ENCODE measurements at regions not wholly inside any gene's neighbourhood (a gene's known extent, or its start where the extent isn't known, plus 50 kb on each side); places are given as distances from the start of the nearest gene placed in this dataset.
"Not testable (repeated sequence)": the region's sequence is repeated elsewhere in the genome, so short reads cannot be mapped to it uniquely, and the experiment has no call there.

DNA sequence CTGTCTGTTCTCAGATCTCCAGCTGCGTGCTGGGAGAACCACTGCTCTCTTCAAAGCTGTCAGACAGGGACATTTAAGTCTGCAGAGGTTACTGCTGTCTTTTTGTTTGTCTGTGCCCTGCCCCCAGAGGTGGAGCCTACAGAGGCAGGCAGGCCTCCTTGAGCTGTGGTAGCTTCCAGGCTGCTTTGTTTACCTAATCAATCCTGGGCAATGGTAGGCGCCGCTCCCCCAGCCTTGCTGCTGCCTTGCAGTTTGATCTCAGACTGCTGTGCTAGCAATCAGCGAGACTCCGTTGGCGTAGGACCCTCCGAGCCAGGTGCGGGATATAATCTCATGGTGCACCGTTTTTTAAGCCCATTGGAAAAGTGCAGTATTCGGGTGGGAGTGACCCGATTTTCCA is 1240.0 kb downstream of the EFNA5 start:
- H3K4me1 ChIP-seq (ENCODE audit: control insufficient read depth, insufficient read depth, low read length); H3K27ac ChIP-seq (ENCODE audit: low read depth, low read length); H3K9me3 ChIP-seq (ENCODE audit: control insufficient read depth, insufficient read depth, low read depth, low read length); H3K9ac ChIP-seq (ENCODE audit: low read length); H3K27me3 ChIP-seq (ENCODE audit: control insufficient read depth, insufficient read depth, low read length); H3K36me3 ChIP-seq (ENCODE audit: control insufficient read depth, insufficient read depth, low read length); H3K4me3 ChIP-seq (ENCODE audit: low read depth, low read length): not testable (repeated sequence)

GRCh38 chr5:106423109-106423897 is 1247.4 kb downstream of the EFNA5 start:
- Histone ChIP-seq H3K9ac (ENCODE audit: low read length) (no peak overlapping the region), H3K36me3 (ENCODE audit: control insufficient read depth, insufficient read depth, low read length) (no peaks in the 10 kb centered on the region), H3K4me1 (ENCODE audit: control insufficient read depth, insufficient read depth, low read length) (no peaks in the 10 kb centered on the region), H3K4me3 (ENCODE audit: low read depth, low read length) (no peak overlapping the region), H3K27ac (ENCODE audit: low read depth, low read length) (no peak overlapping the region), H3K27me3 (ENCODE audit: control insufficient read depth, insufficient read depth, low read length) (no peaks in the 10 kb centered on the region), H3K9me3 (ENCODE audit: control insufficient read depth, insufficient read depth, low read depth, low read length) (peaks cover 6% of the 10 kb centered on the region)

GRCh38 chr5:106420102-106420501 is 1250.6 kb downstream of the EFNA5 start:
- Histone ChIP-seq H3K4me1 (ENCODE audit: control insufficient read depth, insufficient read depth, low read length) (no peaks in the 10 kb centered on the region), H3K9me3 (ENCODE audit: control insufficient read depth, insufficient read depth, low read depth, low read length) (peaks cover 6% of the 10 kb centered on the region), H3K9ac (ENCODE audit: low read length) (no peak overlapping the region), H3K36me3 (ENCODE audit: control insufficient read depth, insufficient read depth, low read length) (no peaks in the 10 kb centered on the region), H3K27me3 (ENCODE audit: control insufficient read depth, insufficient read depth, low read length) (no peaks in the 10 kb centered on the region), H3K4me3 (ENCODE audit: low read depth, low read length) (no peak overlapping the region), H3K27ac (ENCODE audit: low read depth, low read length) (no peak overlapping the region)

DNA sequence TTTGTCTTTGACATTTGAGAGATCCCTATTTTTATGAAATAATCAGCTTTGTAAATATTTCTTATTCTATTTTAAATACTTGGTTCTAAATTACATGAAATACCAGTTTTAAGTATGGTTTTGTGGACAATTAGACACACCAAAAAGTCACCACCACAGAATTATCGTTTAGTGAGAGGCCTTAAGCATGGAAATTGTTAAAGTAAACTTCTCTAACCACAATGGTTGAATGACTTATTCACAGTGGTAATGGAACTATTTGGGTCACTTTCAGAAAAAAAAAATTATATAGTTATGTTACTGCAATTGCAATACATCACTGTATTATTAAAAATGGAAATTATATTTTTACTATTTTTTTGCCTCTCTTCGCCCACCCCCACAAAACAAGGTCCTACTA is 1252.5 kb downstream of the EFNA5 start:
- no peaks in the 10 kb centered on the region for H3K27me3 ChIP-seq (ENCODE audit: control insufficient read depth, insufficient read depth, low read length)
- no peak overlapping the region for H3K27ac ChIP-seq (ENCODE audit: low read depth, low read length)
- no peak overlapping the region for H3K4me3 ChIP-seq (ENCODE audit: low read depth, low read length)
- H3K4me1 ChIP-seq (ENCODE audit: control insufficient read depth, insufficient read depth, low read length), result no peaks in the 10 kb centered on the region
- no peak overlapping the region for H3K9ac ChIP-seq (ENCODE audit: low read length)
- no peaks in the 10 kb centered on the region for H3K36me3 ChIP-seq (ENCODE audit: control insufficient read depth, insufficient read depth, low read length)
- H3K9me3 ChIP-seq (ENCODE audit: control insufficient read depth, insufficient read depth, low read depth, low read length), result peaks cover 5% of the 10 kb centered on the region

GRCh38 chr5:106417566-106417965 is 1253.2 kb downstream of the EFNA5 start:
- Histone ChIP-seq H3K4me1 (ENCODE audit: control insufficient read depth, insufficient read depth, low read length) (no peaks in the 10 kb centered on the region), H3K9me3 (ENCODE audit: control insufficient read depth, insufficient read depth, low read depth, low read length) (no peaks in the 10 kb centered on the region), H3K27ac (ENCODE audit: low read depth, low read length) (no peak overlapping the region), H3K9ac (ENCODE audit: low read length) (no peak overlapping the region), H3K27me3 (ENCODE audit: control insufficient read depth, insufficient read depth, low read length) (no peaks in the 10 kb centered on the region), H3K4me3 (ENCODE audit: low read depth, low read length) (no peak overlapping the region), H3K36me3 (ENCODE audit: control insufficient read depth, insufficient read depth, low read length) (no peaks in the 10 kb centered on the region)

DNA sequence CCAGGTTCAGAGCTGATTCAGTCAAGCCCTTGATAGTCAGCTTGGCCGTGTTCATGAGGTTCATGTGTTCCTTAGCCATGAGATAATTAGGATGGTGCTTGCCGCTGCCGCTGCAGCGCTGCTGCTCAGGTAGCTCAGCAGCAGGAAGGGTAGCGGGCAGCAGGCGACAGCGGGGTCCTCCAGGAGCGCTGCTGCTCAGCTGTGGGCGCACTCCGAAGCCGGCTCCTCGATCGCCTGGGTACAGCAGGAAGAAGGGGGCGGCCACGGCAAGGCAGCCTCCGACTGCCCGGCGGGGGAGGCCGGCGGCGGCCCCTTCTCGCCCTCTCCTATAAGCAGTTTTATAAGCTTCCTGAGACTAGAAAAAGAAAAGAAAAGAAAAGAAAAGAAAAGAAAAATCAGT is 1253.6 kb downstream of the EFNA5 start:
- Histone ChIP-seq H3K4me1 (ENCODE audit: control insufficient read depth, insufficient read depth, low read length) (no peaks in the 10 kb centered on the region), H3K27me3 (ENCODE audit: control insufficient read depth, insufficient read depth, low read length) (no peaks in the 10 kb centered on the region)

DNA sequence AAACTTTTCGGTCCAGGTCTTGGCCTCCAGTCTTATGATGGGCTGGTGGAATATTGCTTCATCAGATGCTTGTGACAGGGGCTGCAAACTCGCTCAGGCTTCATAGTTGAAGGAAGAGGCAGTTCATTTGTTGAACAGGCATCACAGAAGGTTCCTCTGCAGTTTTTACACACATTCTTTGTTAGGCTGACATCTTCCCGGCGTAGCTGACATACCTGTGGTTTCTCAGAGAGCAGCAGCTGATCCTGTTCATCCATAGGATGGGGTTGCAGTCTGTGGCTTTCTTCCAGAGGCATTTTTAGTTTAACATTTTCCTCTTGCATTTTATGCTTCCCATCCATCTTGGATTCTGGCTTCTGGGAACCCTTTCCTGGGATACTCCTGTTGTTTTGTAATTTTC is 1255.2 kb downstream of the EFNA5 start:
- no peak overlapping the region for H3K4me3 ChIP-seq (ENCODE audit: low read depth, low read length)

More for the DNA sequence above, 1253.6 kb downstream of the EFNA5 start:
- no peak overlapping the region for H3K27ac ChIP-seq (ENCODE audit: low read depth, low read length)
- H3K4me3 ChIP-seq (ENCODE audit: low read depth, low read length), result no peak overlapping the region
- H3K36me3 ChIP-seq (ENCODE audit: control insufficient read depth, insufficient read depth, low read length), result no peaks in the 10 kb centered on the region
- no peaks in the 10 kb centered on the region for H3K9me3 ChIP-seq (ENCODE audit: control insufficient read depth, insufficient read depth, low read depth, low read length)
- H3K9ac ChIP-seq (ENCODE audit: low read length), result no peak overlapping the region

GRCh38 chr5:106414342-106414741 is 1256.4 kb downstream of the EFNA5 start:
- H3K36me3 ChIP-seq (ENCODE audit: control insufficient read depth, insufficient read depth, low read length), result no peaks in the 10 kb centered on the region
- no peaks in the 10 kb centered on the region for H3K4me1 ChIP-seq (ENCODE audit: control insufficient read depth, insufficient read depth, low read length)
- no peak overlapping the region for H3K9ac ChIP-seq (ENCODE audit: low read length)
- no peak overlapping the region for H3K4me3 ChIP-seq (ENCODE audit: low read depth, low read length)
- no peaks in the 10 kb centered on the region for H3K9me3 ChIP-seq (ENCODE audit: control insufficient read depth, insufficient read depth, low read depth, low read length)
- no peaks in the 10 kb centered on the region for H3K27me3 ChIP-seq (ENCODE audit: control insufficient read depth, insufficient read depth, low read length)
- no peak overlapping the region for H3K27ac ChIP-seq (ENCODE audit: low read depth, low read length)

More for the DNA sequence above, 1255.2 kb downstream of the EFNA5 start:
- no peaks in the 10 kb centered on the region for H3K4me1 ChIP-seq (ENCODE audit: control insufficient read depth, insufficient read depth, low read length)
- no peaks in the 10 kb centered on the region for H3K9me3 ChIP-seq (ENCODE audit: control insufficient read depth, insufficient read depth, low read depth, low read length)
- H3K9ac ChIP-seq (ENCODE audit: low read length), result no peak overlapping the region
- no peak overlapping the region for H3K27ac ChIP-seq (ENCODE audit: low read depth, low read length)
- no peaks in the 10 kb centered on the region for H3K27me3 ChIP-seq (ENCODE audit: control insufficient read depth, insufficient read depth, low read length)
- H3K36me3 ChIP-seq (ENCODE audit: control insufficient read depth, insufficient read depth, low read length), result no peaks in the 10 kb centered on the region

GRCh38 chr5:106412606-106413005 is 1258.1 kb downstream of the EFNA5 start:
- Histone ChIP-seq H3K9ac (ENCODE audit: low read length) (no peak overlapping the region), H3K27me3 (ENCODE audit: control insufficient read depth, insufficient read depth, low read length) (no peaks in the 10 kb centered on the region), H3K4me3 (ENCODE audit: low read depth, low read length) (no peak overlapping the region), H3K27ac (ENCODE audit: low read depth, low read length) (no peak overlapping the region), H3K9me3 (ENCODE audit: control insufficient read depth, insufficient read depth, low read depth, low read length) (no peaks in the 10 kb centered on the region), H3K4me1 (ENCODE audit: control insufficient read depth, insufficient read depth, low read length) (no peaks in the 10 kb centered on the region), H3K36me3 (ENCODE audit: control insufficient read depth, insufficient read depth, low read length) (no peaks in the 10 kb centered on the region)

DNA sequence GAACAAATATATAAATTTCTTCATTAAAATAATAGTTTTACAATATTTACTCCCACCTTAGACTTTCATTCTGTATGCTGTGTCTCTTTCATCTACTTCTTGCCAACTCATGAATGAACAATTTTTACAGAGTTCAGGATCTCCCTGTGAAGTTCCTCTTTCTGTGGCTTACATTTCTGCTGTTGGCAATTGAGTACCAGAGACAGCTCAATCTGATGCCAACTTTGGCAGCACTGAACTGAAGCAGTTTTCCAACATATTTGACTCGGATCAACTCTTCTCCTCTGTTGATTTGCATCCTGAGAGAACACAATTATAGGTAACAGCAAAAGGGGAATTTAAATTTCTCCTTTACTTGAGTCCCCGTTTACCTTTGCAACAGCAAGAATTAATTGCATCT is 1262.2 kb downstream of the EFNA5 start:
- H3K27me3 ChIP-seq (ENCODE audit: control insufficient read depth, insufficient read depth, low read length), result no peaks in the 10 kb centered on the region
- H3K4me1 ChIP-seq (ENCODE audit: control insufficient read depth, insufficient read depth, low read length), result no peaks in the 10 kb centered on the region
- H3K36me3 ChIP-seq (ENCODE audit: control insufficient read depth, insufficient read depth, low read length), result no peaks in the 10 kb centered on the region
- no peak overlapping the region for H3K4me3 ChIP-seq (ENCODE audit: low read depth, low read length)
- H3K27ac ChIP-seq (ENCODE audit: low read depth, low read length), result no peak overlapping the region
- no peaks in the 10 kb centered on the region for H3K9me3 ChIP-seq (ENCODE audit: control insufficient read depth, insufficient read depth, low read depth, low read length)
- no peak overlapping the region for H3K9ac ChIP-seq (ENCODE audit: low read length)

DNA sequence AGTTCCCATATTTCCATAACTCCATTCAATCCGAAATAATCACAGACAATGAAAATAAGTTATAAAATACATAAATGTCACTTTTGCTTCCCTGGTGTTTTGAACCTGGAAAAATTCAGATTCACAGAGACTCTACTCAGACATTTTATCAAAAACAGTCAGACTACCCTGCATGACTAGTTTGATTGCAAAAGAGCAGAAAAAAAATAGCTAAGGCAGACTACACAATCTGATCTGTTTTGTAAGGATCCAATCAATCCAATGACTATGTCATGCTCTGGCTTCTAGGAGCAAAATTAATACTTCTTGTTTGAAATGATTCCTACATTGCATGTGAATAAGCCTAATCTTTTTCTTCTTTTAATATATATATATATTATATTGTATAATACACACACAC is 1262.6 kb downstream of the EFNA5 start:
- Histone ChIP-seq H3K9me3 (ENCODE audit: control insufficient read depth, insufficient read depth, low read depth, low read length) (no peaks in the 10 kb centered on the region), H3K27me3 (ENCODE audit: control insufficient read depth, insufficient read depth, low read length) (no peaks in the 10 kb centered on the region), H3K9ac (ENCODE audit: low read length) (no peak overlapping the region), H3K27ac (ENCODE audit: low read depth, low read length) (no peak overlapping the region), H3K4me1 (ENCODE audit: control insufficient read depth, insufficient read depth, low read length) (no peaks in the 10 kb centered on the region), H3K36me3 (ENCODE audit: control insufficient read depth, insufficient read depth, low read length) (no peaks in the 10 kb centered on the region), H3K4me3 (ENCODE audit: low read depth, low read length) (no peak overlapping the region)

Data from HUES6 (cell line).